RKO (cell line): ENCODE measurements at regions not wholly inside any gene's neighbourhood (a gene's known extent, or its start where the extent isn't known, plus 50 kb on each side); places are given as distances from the start of the nearest gene placed in this dataset.
"Not testable (repeated sequence)": the region's sequence is repeated elsewhere in the genome, so short reads cannot be mapped to it uniquely, and the experiment has no call there.

Experiments
- DNase-seq: peaks from one replicate; pipeline ENCODE4 v3.0.0-alpha.2; 2016; ENCODE audit warnings: low spot score

- no peak for DNase-seq
Measured at GRCh38 chr5:44542470-44542869, 153.2 kb upstream of the FGF10 start.

DNA sequence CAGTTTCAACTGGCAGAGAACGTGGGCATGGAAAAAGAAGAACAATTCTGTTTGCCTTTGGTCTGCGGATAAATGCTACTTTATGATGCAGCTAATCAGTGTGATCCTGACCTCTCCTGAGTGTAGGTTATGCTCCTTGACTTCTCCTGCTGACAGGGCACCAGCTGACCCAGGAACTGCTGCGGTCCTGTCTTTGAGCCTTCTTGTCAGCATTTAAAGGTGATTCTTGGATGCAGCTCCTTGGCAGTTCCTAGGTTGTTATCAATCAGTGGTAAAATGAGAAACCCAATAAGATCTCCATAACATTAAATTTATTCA is 150.3 kb upstream of the FGF10 start:
- no peak for DNase-seq

DNA sequence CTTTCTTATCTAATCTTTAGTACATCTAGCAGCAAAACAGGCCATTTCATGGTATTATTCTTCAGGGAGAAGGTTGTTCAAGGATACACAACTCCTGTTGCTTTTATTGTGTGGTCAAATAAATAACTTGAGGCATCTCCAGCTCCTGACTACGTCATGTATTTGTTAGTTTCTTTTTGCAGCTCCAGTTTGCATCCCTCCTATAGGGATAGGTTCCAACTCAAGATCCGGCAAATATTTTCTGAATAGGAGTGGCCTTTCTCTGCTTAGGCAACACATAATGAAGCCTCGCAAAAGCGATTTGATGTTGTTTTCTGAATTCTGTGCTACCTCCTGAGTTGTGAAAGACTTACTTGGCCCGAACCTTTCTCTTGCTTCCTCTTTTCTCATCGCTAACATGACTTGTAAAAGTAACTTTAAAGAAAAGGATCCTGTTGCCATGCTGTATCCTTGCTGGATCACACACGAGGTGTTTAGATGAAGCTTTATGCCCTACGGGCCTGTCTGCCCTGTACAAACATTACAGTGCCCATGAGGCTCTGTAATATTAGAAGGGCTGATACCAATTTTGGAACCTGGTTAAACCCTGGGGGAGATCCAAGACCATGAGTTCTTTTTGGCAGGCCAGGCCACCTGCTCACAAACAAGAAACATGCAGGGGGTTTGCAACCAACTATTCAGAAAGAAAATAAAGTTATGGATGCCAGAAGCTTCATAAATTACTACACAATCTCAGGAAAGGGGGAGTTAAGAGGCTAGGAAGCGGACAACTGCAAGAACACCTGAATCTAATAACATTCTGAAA is 149.8 kb upstream of the FGF10 start:
- no peak for DNase-seq

- peak; percentile 56 for DNase-seq
Measured at GRCh38 chr5:44536650-44537260, 147.5 kb upstream of the FGF10 start.

DNA sequence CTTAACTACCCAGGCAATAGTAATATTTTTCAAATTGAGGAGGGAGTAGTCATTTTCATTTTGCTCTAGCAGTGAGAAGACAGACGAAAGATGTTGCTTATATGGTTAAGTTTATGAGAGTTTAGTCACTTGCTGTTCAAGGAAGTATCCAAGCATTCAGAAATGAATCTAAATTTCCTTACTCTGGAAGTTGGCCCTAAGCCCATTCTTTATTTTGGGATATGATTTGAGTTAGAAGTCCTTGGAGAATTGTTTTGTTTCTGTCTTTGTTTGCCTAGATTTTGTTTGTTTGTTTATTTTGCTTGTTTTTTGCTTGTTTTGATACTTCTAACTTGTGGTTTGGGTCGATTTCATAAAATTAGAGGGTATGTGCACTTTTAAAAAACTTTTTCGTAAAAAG is 146.4 kb upstream of the FGF10 start:
- DNase-seq, result no peak

DNA sequence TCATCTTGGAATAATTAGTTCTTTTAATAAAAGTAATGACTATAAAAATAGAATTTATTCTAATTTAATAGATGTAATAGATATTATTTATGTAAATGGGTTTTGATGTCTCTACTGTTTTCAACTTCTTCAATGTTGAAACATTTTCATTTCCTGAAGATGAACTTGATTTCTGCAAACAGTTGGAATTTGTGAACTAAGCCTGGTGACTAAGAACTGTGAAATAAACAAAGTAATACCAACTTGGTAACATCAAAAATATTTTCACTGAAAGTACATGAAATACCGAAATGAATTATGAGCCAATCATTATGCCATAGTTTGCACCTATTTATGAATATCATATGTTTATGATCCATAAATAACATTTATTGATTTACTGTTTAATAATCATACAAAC is 143.8 kb upstream of the FGF10 start:
- no peak for DNase-seq

DNA sequence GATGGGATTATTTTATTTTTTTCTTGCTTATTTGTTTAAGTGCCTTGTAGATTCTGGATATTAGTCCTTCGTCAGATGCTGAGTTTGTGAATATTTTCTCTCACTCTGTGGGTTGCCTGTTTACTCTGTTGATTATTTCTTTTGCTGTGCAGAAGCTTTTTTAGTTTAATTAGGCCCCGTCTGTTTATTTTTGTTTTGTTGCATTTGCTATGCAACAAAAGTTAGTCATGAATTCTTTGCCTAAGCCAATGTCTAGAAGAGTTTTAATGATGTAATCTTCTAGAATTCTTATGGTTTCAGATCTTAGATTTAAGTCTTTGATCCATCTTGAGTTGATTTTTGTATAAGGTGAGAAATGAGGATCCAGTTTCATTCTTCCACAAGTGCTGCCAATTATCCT is 142.5 kb upstream of the FGF10 start:
- not testable (repeated sequence) for DNase-seq

DNA sequence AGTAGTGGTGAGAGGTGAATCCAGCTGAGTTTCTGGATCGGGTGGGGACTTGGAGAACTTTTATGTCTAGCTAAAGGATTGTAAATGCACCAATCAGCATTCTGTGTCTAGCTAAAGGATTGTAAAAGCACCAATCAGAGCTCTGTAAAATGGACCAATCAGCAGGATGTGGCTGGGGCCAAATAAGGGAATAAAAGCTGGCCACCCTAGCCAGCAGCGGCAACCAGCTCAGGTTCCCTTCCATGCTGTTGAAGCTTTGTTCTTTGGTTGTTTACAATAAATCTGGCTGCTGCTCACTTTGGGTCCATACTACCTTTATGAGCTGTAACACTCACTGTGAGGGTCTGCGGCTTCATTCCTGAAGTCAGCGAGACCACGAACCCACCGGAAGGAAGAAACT is 141.6 kb upstream of the FGF10 start:
- not testable (repeated sequence) for DNase-seq

DNA sequence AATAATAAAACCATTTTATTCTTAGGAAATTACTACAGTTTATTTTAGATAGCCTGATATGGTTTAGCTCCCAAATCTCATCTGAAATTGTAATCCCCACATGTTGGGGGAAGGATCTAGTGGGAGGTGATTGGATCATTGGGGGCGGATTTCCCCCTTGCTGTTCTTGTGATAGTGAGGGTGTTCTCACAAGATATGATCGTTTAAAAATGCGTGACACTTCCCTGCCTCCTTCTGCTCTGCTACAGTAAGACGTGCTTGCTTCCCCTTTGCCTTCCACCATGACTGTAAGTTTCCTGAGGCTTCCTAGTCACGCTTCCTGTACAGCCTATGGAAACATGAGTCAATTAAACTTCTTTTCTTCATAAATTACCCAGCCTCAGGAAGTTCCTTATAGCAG is 122.4 kb upstream of the FGF10 start:
- DNase-seq, result no peak

DNA sequence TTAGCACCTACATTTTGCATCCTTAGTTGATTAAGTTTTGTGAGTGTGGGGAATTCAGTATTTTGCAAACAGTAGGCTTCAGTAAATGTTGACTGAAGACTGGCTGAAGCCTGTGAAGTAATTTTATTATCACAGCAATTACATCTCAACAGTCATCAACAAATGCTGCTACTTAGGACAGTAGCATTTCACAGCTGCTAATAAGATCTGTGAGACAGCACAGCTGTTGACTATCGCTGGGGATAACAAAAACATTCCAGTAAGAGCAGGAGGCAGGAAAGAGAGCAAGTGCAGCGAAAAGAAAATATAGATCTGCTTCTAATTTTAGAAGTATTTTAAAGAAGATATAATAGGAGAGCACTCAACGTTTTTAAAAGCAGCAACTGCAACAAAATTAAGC is 117.3 kb upstream of the FGF10 start:
- no peak for DNase-seq

DNA sequence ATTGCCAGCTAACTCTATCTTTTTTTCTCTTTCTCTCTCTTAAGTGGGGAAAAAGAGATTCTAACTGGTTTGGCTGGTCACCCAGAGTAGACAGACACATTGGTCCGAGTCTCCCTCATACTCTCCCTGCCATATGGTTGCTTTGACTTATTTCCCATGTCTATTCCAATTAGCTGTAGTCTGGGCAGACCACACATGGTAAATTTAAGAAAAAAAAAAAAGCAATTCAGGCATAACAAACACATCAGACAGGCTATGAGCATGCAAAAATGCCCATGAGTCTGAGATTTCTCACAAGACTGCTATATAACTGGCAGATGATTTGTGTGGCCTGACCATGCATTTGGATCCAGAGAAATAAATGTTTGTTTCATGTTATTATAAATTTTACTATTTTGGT is 110.2 kb upstream of the FGF10 start:
- no peak for DNase-seq

DNA sequence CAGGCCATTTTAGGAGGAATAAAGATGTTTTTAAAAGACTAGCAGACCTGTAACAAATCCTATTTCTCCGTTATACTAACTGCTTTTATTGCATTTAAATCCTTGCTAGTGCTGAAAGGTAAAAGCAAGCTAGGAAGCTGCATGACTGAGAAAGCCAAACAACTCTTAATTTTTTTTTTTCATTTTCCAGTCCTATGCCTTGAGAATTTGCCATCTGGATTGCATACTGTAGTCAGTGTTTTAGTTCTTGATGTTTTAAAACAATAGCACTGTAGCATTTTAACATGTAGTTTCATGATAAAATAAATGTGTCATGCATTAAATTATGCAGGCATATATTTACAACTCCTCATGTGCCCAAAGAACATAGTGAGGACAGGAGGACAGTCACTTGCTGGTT is 108.4 kb upstream of the FGF10 start:
- no peak for DNase-seq

DNA sequence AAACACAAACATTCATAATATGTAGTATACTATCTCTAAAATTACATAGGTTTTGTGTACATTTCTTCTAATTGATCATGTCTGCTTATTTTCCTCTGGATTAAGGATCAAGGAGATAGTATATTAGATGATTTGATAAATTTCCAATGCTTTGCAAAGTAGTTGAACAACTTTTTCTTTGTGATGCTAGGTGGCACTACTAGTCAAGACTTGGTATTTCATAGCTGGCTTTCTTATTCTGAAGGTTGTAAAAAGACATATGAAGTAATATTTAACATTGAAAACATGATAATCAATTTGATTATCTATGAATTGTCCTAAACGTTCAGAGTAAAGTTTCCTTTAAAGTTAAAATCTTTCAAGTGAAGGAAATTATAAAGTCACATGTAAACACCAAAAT is 106.1 kb upstream of the FGF10 start:
- DNase-seq, result no peak

DNA sequence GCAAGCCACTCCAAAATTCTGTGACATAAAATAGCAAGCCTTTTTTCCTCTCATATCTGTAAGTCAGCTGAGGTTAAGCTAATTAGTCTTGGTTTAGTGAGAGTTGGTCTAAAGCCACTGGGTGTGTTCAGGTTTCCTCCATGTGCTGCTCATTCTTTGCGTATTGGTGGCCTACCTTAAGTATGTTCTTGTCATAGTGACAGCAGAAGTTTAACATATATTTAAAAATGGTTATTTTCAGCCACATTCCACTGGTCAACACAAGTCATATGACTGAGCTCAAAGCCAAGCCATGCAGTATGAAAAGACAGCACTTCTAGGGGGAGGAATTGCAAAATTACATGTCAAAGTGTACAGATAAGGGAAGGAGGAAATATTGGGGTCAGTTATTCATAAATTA is 100.5 kb upstream of the FGF10 start:
- DNase-seq, result no peak

DNA sequence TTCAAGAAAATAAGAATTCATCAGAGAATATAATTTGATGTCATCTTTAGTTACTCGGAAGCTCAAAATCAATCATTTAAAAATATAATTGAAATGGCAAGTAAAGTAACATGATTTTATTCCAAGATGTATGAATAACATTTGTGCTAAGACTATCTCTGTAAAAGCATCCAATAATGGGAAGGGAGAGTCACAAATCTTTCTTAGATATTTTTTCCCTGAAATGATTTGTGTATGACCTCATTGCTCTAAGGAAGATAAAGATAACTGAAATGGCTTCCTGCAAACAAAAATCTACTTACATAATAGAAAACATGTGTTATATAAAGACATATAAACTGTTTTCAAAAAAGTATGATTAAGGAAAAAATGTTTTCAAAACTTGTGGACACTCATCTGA is 97.4 kb upstream of the FGF10 start:
- DNase-seq, result no peak

DNA sequence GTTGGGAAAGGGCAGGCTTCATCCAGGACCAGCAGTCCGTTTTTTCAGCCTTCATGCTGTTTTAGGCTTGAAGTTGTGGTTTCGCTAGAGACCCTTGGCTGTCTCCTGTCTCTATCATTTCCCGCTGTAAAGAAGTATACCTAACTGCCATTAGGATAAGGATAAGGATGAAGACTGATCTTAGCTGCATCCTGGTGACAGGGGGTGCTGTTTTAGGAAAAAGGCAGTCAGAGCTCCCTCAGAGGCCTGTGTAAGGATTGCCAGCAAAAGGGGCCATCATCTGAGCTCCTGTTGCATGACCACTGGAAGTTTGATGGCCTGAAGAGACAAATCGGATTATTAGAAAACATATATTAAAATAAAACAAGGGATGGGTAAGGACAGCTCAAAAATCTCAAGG is 64.8 kb upstream of the FGF10 start:
- DNase-seq, result no peak

DNA sequence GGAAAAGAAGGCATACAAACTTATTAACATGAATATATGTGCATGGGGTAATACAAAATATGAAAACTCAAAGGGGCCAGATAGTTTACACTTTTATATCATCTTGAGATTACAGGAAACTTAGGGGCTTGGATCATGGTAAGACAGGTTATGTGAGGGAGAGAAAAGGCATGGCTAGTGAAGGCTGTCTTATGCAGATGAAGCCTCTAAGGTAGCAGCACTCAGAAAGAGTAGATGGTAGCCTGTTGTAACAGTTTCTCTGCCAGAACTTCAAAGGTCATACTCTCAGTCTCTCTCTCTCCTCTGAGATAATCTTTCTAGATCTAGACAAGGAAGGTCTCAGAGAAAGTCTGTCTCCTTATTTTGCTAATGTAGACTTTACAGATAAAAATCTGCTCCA is 57.2 kb upstream of the FGF10 start:
- DNase-seq, result no peak

- no peak for DNase-seq
Measured at GRCh38 chr5:44443172-44443571, 54.0 kb upstream of the FGF10 start.

GRCh38 chr5:44441460-44441859 is 52.2 kb upstream of the FGF10 start:
- DNase-seq, result no peak

DNA sequence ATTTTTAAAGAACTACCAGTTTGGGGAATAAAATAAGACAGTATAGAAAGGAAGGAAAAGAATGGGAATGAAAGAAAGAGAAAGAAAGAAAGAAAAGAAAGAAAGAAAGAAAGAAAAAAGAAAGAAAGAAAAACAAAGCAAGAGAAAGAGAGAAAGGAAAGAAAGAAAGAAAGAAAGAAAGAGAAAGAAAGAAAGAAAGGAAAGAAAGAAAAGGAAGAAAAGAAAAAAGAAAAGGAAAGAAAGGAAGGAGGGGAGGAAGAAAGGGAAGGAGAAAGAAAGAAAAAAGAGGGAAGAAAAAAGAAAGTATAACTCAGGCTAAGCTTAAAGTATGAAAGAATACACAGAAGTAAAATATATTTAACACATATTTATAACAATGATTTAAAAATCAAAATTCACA is 51.0 kb upstream of the FGF10 start:
- DNase-seq, result no peak
